ENCODE measurements at regions not wholly inside any gene's neighbourhood (a gene's known extent, or its start where the extent isn't known, plus 50 kb on each side); places are given as distances from the start of the nearest gene placed in this dataset.
"Not testable (repeated sequence)": the region's sequence is repeated elsewhere in the genome, so short reads cannot be mapped to it uniquely, and the experiment has no call there.

- 63 to 89% methylated on average over 4 of the region's 4 CpGs for WGBS, 2 donors (ENCODE audit: low coverage in 1 of 2)
- Histone ChIP-seq H3K4me3 (no peak overlapping the region), H3K36me3 (no peaks in the 10 kb centered on the region), H3K4me1 (no peaks in the 10 kb centered on the region), H3K27me3 (no peaks in the 10 kb centered on the region), H3K27ac (no peak overlapping the region), H3K9me3 (no peaks in the 10 kb centered on the region)
- in situ Hi-C loops (cut with MboI; ENCODE audit: low pct_ligation_motif_present in 1 of 4, low pct_unique_long_range_greater_than_20kb in 1 of 4, low sequenced_read_pairs in 3 of 4): no loop called here
- TF ChIP-seq POLR2A (IDR thresholded peaks at IDR 0.05): no peak
- TF ChIP-seq CTCF (IDR thresholded peaks at IDR 0.05): no peak
- no peak for TF ChIP-seq EP300 (IDR thresholded peaks at IDR 0.05; ENCODE audit: low read depth)
- no peak for TF ChIP-seq POLR2AphosphoS5 (IDR thresholded peaks at IDR 0.05)
- DNase-seq: no peak
- intact Hi-C loops (cut with DNase I; ENCODE audit: low total_unique reads): no loop called here
Observed at GRCh38 chr4:174055344-174055743, 228.1 kb downstream of the FBXO8 start.

- intact Hi-C loops (cut with DNase I; ENCODE audit: low total_unique reads): no loop called here
- in situ Hi-C loops (cut with MboI; ENCODE audit: low pct_ligation_motif_present in 1 of 4, low pct_unique_long_range_greater_than_20kb in 1 of 4, low sequenced_read_pairs in 3 of 4): no loop called here
- H3K4me1 ChIP-seq: no peaks in the 10 kb centered on the region
- H3K36me3 ChIP-seq: no peaks in the 10 kb centered on the region
- H3K27ac ChIP-seq: no peak overlapping the region
- no peaks in the 10 kb centered on the region for H3K9me3 ChIP-seq
- DNase-seq: no peak
- 58 to 85% methylated on average over 2 of the region's 2 CpGs for WGBS, 2 donors (ENCODE audit: low coverage in 1 of 2)
- H3K4me3 ChIP-seq: no peak overlapping the region
- TF ChIP-seq POLR2A (IDR thresholded peaks at IDR 0.05): no peak
- TF ChIP-seq POLR2AphosphoS5 (IDR thresholded peaks at IDR 0.05): no peak
- TF ChIP-seq EP300 (IDR thresholded peaks at IDR 0.05; ENCODE audit: low read depth): no peak
- TF ChIP-seq CTCF (IDR thresholded peaks at IDR 0.05): no peak
- no peaks in the 10 kb centered on the region for H3K27me3 ChIP-seq
Observed at GRCh38 chr4:174053895-174054294, 229.6 kb downstream of the FBXO8 start.

GRCh38 chr4:174047363-174047762 lies 236.1 kb downstream of the FBXO8 start:
- TF ChIP-seq POLR2A (IDR thresholded peaks at IDR 0.05) (no peak), POLR2AphosphoS5 (IDR thresholded peaks at IDR 0.05) (no peak), CTCF (IDR thresholded peaks at IDR 0.05) (no peak), EP300 (IDR thresholded peaks at IDR 0.05; ENCODE audit: low read depth) (no peak)
- Histone ChIP-seq H3K36me3 (no peaks in the 10 kb centered on the region), H3K4me1 (no peaks in the 10 kb centered on the region), H3K4me3 (no peak overlapping the region), H3K27me3 (no peaks in the 10 kb centered on the region), H3K9me3 (no peaks in the 10 kb centered on the region), H3K27ac (no peak overlapping the region)
- DNase-seq: no peak
- WGBS, 2 donors (ENCODE audit: low coverage in 1 of 2): 55 to 58% methylated on average over 4 of the region's 4 CpGs
- in situ Hi-C loops (cut with MboI; ENCODE audit: low pct_ligation_motif_present in 1 of 4, low pct_unique_long_range_greater_than_20kb in 1 of 4, low sequenced_read_pairs in 3 of 4) (no loop called here), intact Hi-C loops (cut with DNase I; ENCODE audit: low total_unique reads) (no loop called here)

GRCh38 chr4:174045829-174046228 lies 237.6 kb downstream of the FBXO8 start:
- H3K9me3 ChIP-seq; H3K27me3 ChIP-seq; in situ Hi-C loops (cut with MboI; ENCODE audit: low pct_ligation_motif_present in 1 of 4, low pct_unique_long_range_greater_than_20kb in 1 of 4, low sequenced_read_pairs in 3 of 4); H3K4me3 ChIP-seq; intact Hi-C loops (cut with DNase I; ENCODE audit: low total_unique reads); H3K4me1 ChIP-seq; H3K36me3 ChIP-seq; DNase-seq; H3K27ac ChIP-seq: not testable (repeated sequence)
- WGBS, 2 donors (ENCODE audit: low coverage in 1 of 2): 85 to 90% methylated on average over 2 of the region's 2 CpGs

- no peak for TF ChIP-seq POLR2AphosphoS5 (IDR thresholded peaks at IDR 0.05)
- TF ChIP-seq POLR2A (IDR thresholded peaks at IDR 0.05): no peak
- TF ChIP-seq EP300 (IDR thresholded peaks at IDR 0.05; ENCODE audit: low read depth): no peak
- no peak for TF ChIP-seq CTCF (IDR thresholded peaks at IDR 0.05)
Observed at GRCh38 chr4:174045381-174045780, 238.1 kb downstream of the FBXO8 start.

More at GRCh38 chr4:174045381-174045780, 238.1 kb downstream of the FBXO8 start:
- in situ Hi-C loops (cut with MboI; ENCODE audit: low pct_ligation_motif_present in 1 of 4, low pct_unique_long_range_greater_than_20kb in 1 of 4, low sequenced_read_pairs in 3 of 4) (no loop called here), intact Hi-C loops (cut with DNase I; ENCODE audit: low total_unique reads) (no loop called here)
- 70 to 81% methylated on average over 1 of the region's 1 CpG for WGBS, 2 donors (ENCODE audit: low coverage in 1 of 2)
- no peak overlapping the region for H3K27ac ChIP-seq
- no peak for DNase-seq
- no peaks in the 10 kb centered on the region for H3K27me3 ChIP-seq
- no peaks in the 10 kb centered on the region for H3K36me3 ChIP-seq
- H3K4me3 ChIP-seq: no peak overlapping the region
- no peaks in the 10 kb centered on the region for H3K4me1 ChIP-seq
- H3K9me3 ChIP-seq: no peaks in the 10 kb centered on the region

Data from transverse colon (tissue), 4 donors.